ENCODE measurements at regions not wholly inside any gene's neighbourhood (a gene's known extent, or its start where the extent isn't known, plus 50 kb on each side); places are given as distances from the start of the nearest gene placed in this dataset.

- DNase-seq (no peak), ATAC-seq (no peak)
- CTCF ChIA-PET: no interaction called here
- Mint-ChIP-seq H3K36me3 (ENCODE audit: low read depth) (peaks cover 25% of the 10 kb centered on the region), H3K4me1 (ENCODE audit: low read depth) (no peaks in the 10 kb centered on the region), H3K27me3 (ENCODE audit: low read depth) (no peaks in the 10 kb centered on the region), H3K4me3 (no peak overlapping the region), H3K9me3 (ENCODE audit: insufficient read depth) (no peaks in the 10 kb centered on the region), H3K27ac (no peak overlapping the region)
- POLR2A ChIA-PET: no interaction called here
Observed at GRCh38 chr14:89533136-89533535, 116.1 kb upstream of the FOXN3 start.

GRCh38 chr14:89531661-89532335 is 114.8 kb upstream of the FOXN3 start:
- no peaks in the 10 kb centered on the region for H3K4me1 Mint-ChIP-seq (ENCODE audit: low read depth)
- ATAC-seq (no peak), DNase-seq (no peak)
- ChIA-PET CTCF (no interaction called here), POLR2A (no interaction called here)
- H3K36me3 Mint-ChIP-seq (ENCODE audit: low read depth): peaks cover 23% of the 10 kb centered on the region
- no peaks in the 10 kb centered on the region for H3K9me3 Mint-ChIP-seq (ENCODE audit: insufficient read depth)
- H3K27ac Mint-ChIP-seq: no peak overlapping the region
- H3K27me3 Mint-ChIP-seq (ENCODE audit: low read depth): no peaks in the 10 kb centered on the region
- H3K4me3 Mint-ChIP-seq: no peak overlapping the region

GRCh38 chr14:89524990-89525667 is 108.1 kb upstream of the FOXN3 start:
- ChIA-PET POLR2A (no interaction called here), CTCF (no interaction called here)
- no peak overlapping the region for H3K27ac Mint-ChIP-seq
- ATAC-seq (no peak), DNase-seq (no peak)
- peaks cover 47% of the 10 kb centered on the region for H3K36me3 Mint-ChIP-seq (ENCODE audit: low read depth)
- no peak overlapping the region for H3K4me3 Mint-ChIP-seq
- peaks cover 10% of the 10 kb centered on the region for H3K4me1 Mint-ChIP-seq (ENCODE audit: low read depth)
- H3K9me3 Mint-ChIP-seq (ENCODE audit: insufficient read depth): peaks cover 35% of the 10 kb centered on the region
- no peaks in the 10 kb centered on the region for H3K27me3 Mint-ChIP-seq (ENCODE audit: low read depth)

- no peak for ATAC-seq
- no peak for DNase-seq
- Mint-ChIP-seq H3K27ac (no peak overlapping the region), H3K9me3 (ENCODE audit: insufficient read depth) (peaks cover 35% of the 10 kb centered on the region), H3K36me3 (ENCODE audit: low read depth) (peaks cover 48% of the 10 kb centered on the region), H3K4me1 (ENCODE audit: low read depth) (peaks cover 10% of the 10 kb centered on the region), H3K27me3 (ENCODE audit: low read depth) (no peaks in the 10 kb centered on the region), H3K4me3 (no peak overlapping the region)
- ChIA-PET POLR2A (no interaction called here), CTCF (no interaction called here)
Observed at GRCh38 chr14:89524412-89524811, 107.4 kb upstream of the FOXN3 start.

- Mint-ChIP-seq H3K9me3 (ENCODE audit: insufficient read depth) (peaks cover 39% of the 10 kb centered on the region), H3K4me3 (no peak overlapping the region), H3K27ac (no peak overlapping the region), H3K4me1 (ENCODE audit: low read depth) (peaks cover 24% of the 10 kb centered on the region), H3K27me3 (ENCODE audit: low read depth) (no peaks in the 10 kb centered on the region), H3K36me3 (ENCODE audit: low read depth) (peaks cover 57% of the 10 kb centered on the region)
- ChIA-PET CTCF (interaction anchor here (0.6 kb wide), 1 partner anchor 319 kb away, joined by 3 read pairs; no protein-coding TSS in a partner anchor), POLR2A (no interaction called here)
- ATAC-seq: no peak
- DNase-seq: no peak
Observed at GRCh38 chr14:89521988-89522387, 105.0 kb upstream of the FOXN3 start.

- POLR2A ChIA-PET: no interaction called here
Observed at GRCh38 chr14:89519040-89519439, 102.0 kb upstream of the FOXN3 start.

GRCh38 chr14:89516173-89516572 is 99.1 kb upstream of the FOXN3 start:
- Mint-ChIP-seq H3K27ac (no peak overlapping the region), H3K4me1 (ENCODE audit: low read depth) (peaks cover 35% of the 10 kb centered on the region), H3K4me3 (no peak overlapping the region), H3K27me3 (ENCODE audit: low read depth) (no peaks in the 10 kb centered on the region), H3K36me3 (ENCODE audit: low read depth) (peaks cover 60% of the 10 kb centered on the region), H3K9me3 (ENCODE audit: insufficient read depth) (peaks cover 6% of the 10 kb centered on the region)
- ChIA-PET CTCF (no interaction called here), POLR2A (no interaction called here)
- DNase-seq (no peak), ATAC-seq (no peak)

More at GRCh38 chr14:89519040-89519439, 102.0 kb upstream of the FOXN3 start:
- no peak for ATAC-seq
- H3K4me3 Mint-ChIP-seq: no peak overlapping the region
- no peak overlapping the region for H3K27ac Mint-ChIP-seq
- H3K27me3 Mint-ChIP-seq (ENCODE audit: low read depth): no peaks in the 10 kb centered on the region
- peaks cover 19% of the 10 kb centered on the region for H3K4me1 Mint-ChIP-seq (ENCODE audit: low read depth)
- peaks cover 56% of the 10 kb centered on the region for H3K36me3 Mint-ChIP-seq (ENCODE audit: low read depth)
- CTCF ChIA-PET: no interaction called here
- DNase-seq: no peak
- peaks cover 28% of the 10 kb centered on the region for H3K9me3 Mint-ChIP-seq (ENCODE audit: insufficient read depth)

GRCh38 chr14:89514601-89515000 is 97.6 kb upstream of the FOXN3 start:
- Mint-ChIP-seq H3K9me3 (ENCODE audit: insufficient read depth) (peaks cover 4% of the 10 kb centered on the region), H3K27me3 (ENCODE audit: low read depth) (no peaks in the 10 kb centered on the region), H3K4me1 (ENCODE audit: low read depth) (peaks cover 51% of the 10 kb centered on the region), H3K27ac (no peak overlapping the region), H3K4me3 (no peak overlapping the region), H3K36me3 (ENCODE audit: low read depth) (peaks cover 54% of the 10 kb centered on the region)
- ChIA-PET POLR2A (no interaction called here), CTCF (no interaction called here)
- ATAC-seq (no peak), DNase-seq (no peak)

- POLR2A ChIA-PET: interaction anchor here (0.6 to 1.3 kb wide), 9 partner anchors 10 to 256 kb away, joined by 3 to 5 read pairs (median 3); no protein-coding TSS in a partner anchor
- peak overlapping the region; percentile 98 for H3K27ac Mint-ChIP-seq
- CTCF ChIA-PET: interaction anchor here (0.7 to 1.5 kb wide), 6 partner anchors 43 to 260 kb away, joined by 3 to 7 read pairs (median 4); no protein-coding TSS in a partner anchor
- H3K27me3 Mint-ChIP-seq (ENCODE audit: low read depth): no peaks in the 10 kb centered on the region
- no peak for DNase-seq
- peaks cover 56% of the 10 kb centered on the region for H3K4me1 Mint-ChIP-seq (ENCODE audit: low read depth)
- H3K9me3 Mint-ChIP-seq (ENCODE audit: insufficient read depth): no peaks in the 10 kb centered on the region
- H3K4me3 Mint-ChIP-seq: peak overlapping the region; percentile 72
- peaks cover 30% of the 10 kb centered on the region for H3K36me3 Mint-ChIP-seq (ENCODE audit: low read depth)
- no peak for ATAC-seq
Observed at GRCh38 chr14:89509891-89510290, 92.9 kb upstream of the FOXN3 start.

- H3K4me3 Mint-ChIP-seq: no peak overlapping the region
- DNase-seq (no peak), ATAC-seq (no peak)
- no peaks in the 10 kb centered on the region for H3K9me3 Mint-ChIP-seq (ENCODE audit: insufficient read depth)
- peaks cover 24% of the 10 kb centered on the region for H3K36me3 Mint-ChIP-seq (ENCODE audit: low read depth)
- CTCF ChIA-PET: no interaction called here
- peaks cover 66% of the 10 kb centered on the region for H3K4me1 Mint-ChIP-seq (ENCODE audit: low read depth)
- no peaks in the 10 kb centered on the region for H3K27me3 Mint-ChIP-seq (ENCODE audit: low read depth)
- H3K27ac Mint-ChIP-seq: peak overlapping the region; percentile 61
- POLR2A ChIA-PET: no interaction called here
Observed at GRCh38 chr14:89508863-89509262, 91.8 kb upstream of the FOXN3 start.

GRCh38 chr14:89507926-89508460 is 91.0 kb upstream of the FOXN3 start:
- Mint-ChIP-seq H3K4me3 (no peak overlapping the region), H3K4me1 (ENCODE audit: low read depth) (peaks cover 69% of the 10 kb centered on the region), H3K27me3 (ENCODE audit: low read depth) (no peaks in the 10 kb centered on the region), H3K9me3 (ENCODE audit: insufficient read depth) (no peaks in the 10 kb centered on the region), H3K27ac (peak overlapping the region; percentile 12), H3K36me3 (ENCODE audit: low read depth) (peaks cover 28% of the 10 kb centered on the region)
- CTCF ChIA-PET: no interaction called here
- ATAC-seq (no peak), DNase-seq (no peak)
- POLR2A ChIA-PET: interaction anchor here (0.6 kb wide), 1 partner anchor 74 kb away, joined by 5 read pairs; no protein-coding TSS in a partner anchor

GRCh38 chr14:89507521-89507920 is 90.5 kb upstream of the FOXN3 start:
- Mint-ChIP-seq H3K9me3 (ENCODE audit: insufficient read depth) (no peaks in the 10 kb centered on the region), H3K27ac (no peak overlapping the region), H3K4me3 (no peak overlapping the region), H3K4me1 (ENCODE audit: low read depth) (peaks cover 67% of the 10 kb centered on the region), H3K36me3 (ENCODE audit: low read depth) (peaks cover 29% of the 10 kb centered on the region), H3K27me3 (ENCODE audit: low read depth) (no peaks in the 10 kb centered on the region)
- ChIA-PET POLR2A (interaction anchor here (0.6 kb wide), 1 partner anchor 74 kb away, joined by 5 read pairs; no protein-coding TSS in a partner anchor), CTCF (no interaction called here)
- ATAC-seq (no peak), DNase-seq (no peak)
